HCT116 (cell line): ENCODE measurements at regions not wholly inside any gene's neighbourhood (a gene's known extent, or its start where the extent isn't known, plus 50 kb on each side); places are given as distances from the start of the nearest gene placed in this dataset.

ENCODE experiments used
- CBX3 ChIP-seq: IDR thresholded peaks from 2 replicates; pipeline ENCODE4 v1.6.1; 2012; ENCODE audit warnings: low read depth
- EZH2 ChIP-seq: fragments of 200-600 bp; sonication (generic); IDR thresholded peaks from 2 replicates; pipeline ENCODE4 v1.6.1; 2017; ENCODE audit warnings: antibody characterized with exemption, mixed run types
- JUND ChIP-seq: IDR thresholded peaks from 2 replicates; pipeline ENCODE4 v1.6.1; 2012
- POLR2A ChIP-seq: IDR thresholded peaks from 2 replicates; pipeline ENCODE4 v1.7.0; 2011; ENCODE audit warnings: borderline replicate concordance; ENCODE audit not compliant: insufficient read depth, insufficient read length; ENCODE audit errors: extremely low read depth
- POLR2AphosphoS5 ChIP-seq: IDR thresholded peaks from 2 replicates; pipeline ENCODE4 v1.6.1; 2011; ENCODE audit warnings: mild to moderate bottlenecking, low read depth, low read length, moderate library complexity
- SIN3A ChIP-seq: IDR thresholded peaks from 2 replicates; pipeline ENCODE4 v1.6.1; 2012; ENCODE audit warnings: low read depth
- SP1 ChIP-seq: IDR thresholded peaks from 2 replicates; pipeline ENCODE4 v1.6.1; 2012; ENCODE audit warnings: low read depth
- YY1 ChIP-seq: IDR thresholded peaks from 2 replicates; pipeline ENCODE4 v1.6.1; 2011; ENCODE audit warnings: low read length, low read depth, moderate library complexity, mild to moderate bottlenecking; ENCODE audit not compliant: insufficient replicate concordance; ENCODE audit errors: extremely low read depth
- TF ChIP-seq, protein P1 (sequence below), 3 experiments: fragments of 200-600 bp in 1 of 3; sonication (generic) in 1 of 3; IDR thresholded peaks in 2 of 3; conservative IDR thresholded peaks in 1 of 3; 2 replicates each; pipeline ENCODE4 v1.5.1; 2012 to 2017; ENCODE audit warnings: low read depth in 2 of 3, low read length in 2 of 3, antibody characterized with exemption in 1 of 3, borderline replicate concordance in 1 of 3, control low read depth in 1 of 3, mild to moderate bottlenecking in 1 of 3, mixed read lengths in 1 of 3, mixed run types in 1 of 3, moderate library complexity in 1 of 3; ENCODE audit not compliant: insufficient read depth in 1 of 3
- TF ChIP-seq, protein P2 (sequence below): IDR thresholded peaks from 2 replicates; pipeline ENCODE4 v1.6.1; 2011; ENCODE audit warnings: mild to moderate bottlenecking, low read length, moderate library complexity; ENCODE audit not compliant: insufficient replicate concordance; ENCODE audit errors: extremely low read depth

DNA sequence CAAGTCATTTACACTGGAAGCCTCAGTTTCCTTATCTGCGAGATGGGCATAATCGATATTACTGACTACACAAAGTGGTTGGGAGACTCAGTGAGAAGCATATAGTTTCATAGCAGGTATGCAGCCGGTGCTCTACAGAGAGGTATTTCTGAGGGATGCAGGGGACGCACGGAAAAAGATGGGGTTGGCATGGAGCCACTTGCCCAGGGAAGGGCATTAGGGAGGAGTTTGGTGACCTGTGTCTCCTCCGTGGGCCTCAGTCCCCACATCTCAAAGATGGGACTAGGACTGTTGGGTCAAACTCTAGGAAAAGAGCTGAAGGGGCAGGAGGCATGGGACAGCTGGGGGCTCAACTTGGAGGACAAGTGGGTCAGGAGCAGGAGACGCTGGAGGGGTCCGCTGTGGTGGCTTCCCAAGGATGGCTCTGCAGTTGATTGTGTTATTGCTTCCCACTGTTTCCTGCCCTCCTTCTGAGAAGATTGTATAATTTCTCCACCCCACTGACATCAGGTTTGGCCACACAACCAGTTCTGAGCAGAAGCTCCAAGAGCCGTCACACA, 158.6 kb upstream of the ALDH1B1 start:
- TF ChIP-seq, protein P1, sequence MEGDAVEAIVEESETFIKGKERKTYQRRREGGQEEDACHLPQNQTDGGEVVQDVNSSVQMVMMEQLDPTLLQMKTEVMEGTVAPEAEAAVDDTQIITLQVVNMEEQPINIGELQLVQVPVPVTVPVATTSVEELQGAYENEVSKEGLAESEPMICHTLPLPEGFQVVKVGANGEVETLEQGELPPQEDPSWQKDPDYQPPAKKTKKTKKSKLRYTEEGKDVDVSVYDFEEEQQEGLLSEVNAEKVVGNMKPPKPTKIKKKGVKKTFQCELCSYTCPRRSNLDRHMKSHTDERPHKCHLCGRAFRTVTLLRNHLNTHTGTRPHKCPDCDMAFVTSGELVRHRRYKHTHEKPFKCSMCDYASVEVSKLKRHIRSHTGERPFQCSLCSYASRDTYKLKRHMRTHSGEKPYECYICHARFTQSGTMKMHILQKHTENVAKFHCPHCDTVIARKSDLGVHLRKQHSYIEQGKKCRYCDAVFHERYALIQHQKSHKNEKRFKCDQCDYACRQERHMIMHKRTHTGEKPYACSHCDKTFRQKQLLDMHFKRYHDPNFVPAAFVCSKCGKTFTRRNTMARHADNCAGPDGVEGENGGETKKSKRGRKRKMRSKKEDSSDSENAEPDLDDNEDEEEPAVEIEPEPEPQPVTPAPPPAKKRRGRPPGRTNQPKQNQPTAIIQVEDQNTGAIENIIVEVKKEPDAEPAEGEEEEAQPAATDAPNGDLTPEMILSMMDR (IDR thresholded peaks at IDR 0.05 in 2 of 3, conservative IDR thresholded peaks at IDR 0.05 in 1 of 3; ENCODE audit: borderline replicate concordance in 1 of 3, insufficient read depth in 1 of 3, low read depth in 2 of 3, low read length in 2 of 3): no peak
- TF ChIP-seq POLR2A (no peak), SP1 (no peak), SIN3A (no peak), POLR2AphosphoS5 (no peak), YY1 (no peak), EZH2 (no peak), CBX3 (no peak), JUND (no peak)
- TF ChIP-seq, protein P2, sequence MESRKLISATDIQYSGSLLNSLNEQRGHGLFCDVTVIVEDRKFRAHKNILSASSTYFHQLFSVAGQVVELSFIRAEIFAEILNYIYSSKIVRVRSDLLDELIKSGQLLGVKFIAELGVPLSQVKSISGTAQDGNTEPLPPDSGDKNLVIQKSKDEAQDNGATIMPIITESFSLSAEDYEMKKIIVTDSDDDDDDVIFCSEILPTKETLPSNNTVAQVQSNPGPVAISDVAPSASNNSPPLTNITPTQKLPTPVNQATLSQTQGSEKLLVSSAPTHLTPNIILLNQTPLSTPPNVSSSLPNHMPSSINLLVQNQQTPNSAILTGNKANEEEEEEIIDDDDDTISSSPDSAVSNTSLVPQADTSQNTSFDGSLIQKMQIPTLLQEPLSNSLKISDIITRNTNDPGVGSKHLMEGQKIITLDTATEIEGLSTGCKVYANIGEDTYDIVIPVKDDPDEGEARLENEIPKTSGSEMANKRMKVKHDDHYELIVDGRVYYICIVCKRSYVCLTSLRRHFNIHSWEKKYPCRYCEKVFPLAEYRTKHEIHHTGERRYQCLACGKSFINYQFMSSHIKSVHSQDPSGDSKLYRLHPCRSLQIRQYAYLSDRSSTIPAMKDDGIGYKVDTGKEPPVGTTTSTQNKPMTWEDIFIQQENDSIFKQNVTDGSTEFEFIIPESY: no peak
